Stimulated activated naive B cell treated with anti-CD40 and anti-IgM and Interleukin-4, amounts not matched to agents 10 μg/mL and 1 μg/mL and 100 μg/mL, for 72 hours (primary cell): ENCODE measurements at regions not wholly inside any gene's neighbourhood (a gene's known extent, or its start where the extent isn't known, plus 50 kb on each side); places are given as distances from the start of the nearest gene placed in this dataset.
"Not testable (repeated sequence)": the region's sequence is repeated elsewhere in the genome, so short reads cannot be mapped to it uniquely, and the experiment has no call there.

ENCODE experiments used
- ATAC-seq, 2 donors: fragments of 150-1000 bp; cut with Tn5 transposase; replicated peaks; 2 replicates each; pipeline ENCODE4 v1.10.0; 2021; ENCODE audit warnings: moderate library complexity in 1 of 2
- DNase-seq: peaks from one replicate; pipeline ENCODE4 v3.0.0; 2021
- H3K27ac Mint-ChIP-seq: one replicate; pipeline ENCODE4 v1.8.0; 2022; ENCODE audit warnings: mild to moderate bottlenecking, mixed read lengths
- H3K27me3 Mint-ChIP-seq, 2 donors: one replicate each; pipeline ENCODE4 v1.8.0; 2022; ENCODE audit warnings: mixed read lengths in 2 of 2
- H3K36me3 Mint-ChIP-seq, 2 donors: one replicate each; pipeline ENCODE4 v1.8.0; 2022; ENCODE audit warnings: mixed read lengths in 2 of 2, mild to moderate bottlenecking in 1 of 2
- H3K4me1 Mint-ChIP-seq, 2 donors: one replicate each; pipeline ENCODE4 v1.8.0; 2022; ENCODE audit warnings: mixed read lengths in 2 of 2, mild to moderate bottlenecking in 1 of 2
- H3K4me3 Mint-ChIP-seq, 2 donors: one replicate each; pipeline ENCODE4 v1.8.0; 2022; ENCODE audit warnings: mild to moderate bottlenecking in 2 of 2, mixed read lengths in 2 of 2, moderate library complexity in 1 of 2
- H3K9me3 Mint-ChIP-seq, 2 donors: one replicate each; pipeline ENCODE4 v1.8.0; 2022; ENCODE audit warnings: mixed read lengths in 2 of 2, mild to moderate bottlenecking in 1 of 2

GRCh38 chr7:75201606-75202079 is 109.3 kb downstream of the GTF2IRD2B start:
- not testable (repeated sequence) for H3K27ac Mint-ChIP-seq, H3K4me3 Mint-ChIP-seq, ATAC-seq, H3K4me1 Mint-ChIP-seq, H3K9me3 Mint-ChIP-seq, DNase-seq, H3K27me3 Mint-ChIP-seq, H3K36me3 Mint-ChIP-seq

GRCh38 chr7:75205367-75206085 is 113.1 kb downstream of the GTF2IRD2B start:
- not testable (repeated sequence) for H3K9me3 Mint-ChIP-seq, DNase-seq, H3K4me1 Mint-ChIP-seq, H3K27me3 Mint-ChIP-seq, H3K4me3 Mint-ChIP-seq, H3K36me3 Mint-ChIP-seq, H3K27ac Mint-ChIP-seq, ATAC-seq

- H3K27ac Mint-ChIP-seq, ATAC-seq, H3K36me3 Mint-ChIP-seq, H3K27me3 Mint-ChIP-seq, H3K4me3 Mint-ChIP-seq, H3K4me1 Mint-ChIP-seq, DNase-seq, H3K9me3 Mint-ChIP-seq: not testable (repeated sequence)
Observed at GRCh38 chr7:75215460-75215859, 123.1 kb downstream of the GTF2IRD2B start.

GRCh38 chr7:75216963-75217362 is 124.6 kb downstream of the GTF2IRD2B start:
- H3K4me3 Mint-ChIP-seq, ATAC-seq, H3K27ac Mint-ChIP-seq, H3K9me3 Mint-ChIP-seq, H3K4me1 Mint-ChIP-seq, H3K27me3 Mint-ChIP-seq, H3K36me3 Mint-ChIP-seq, DNase-seq: not testable (repeated sequence)

GRCh38 chr7:75226102-75226501 is 133.7 kb downstream of the GTF2IRD2B start:
- ATAC-seq, H3K27me3 Mint-ChIP-seq, H3K36me3 Mint-ChIP-seq, DNase-seq, H3K4me1 Mint-ChIP-seq, H3K27ac Mint-ChIP-seq, H3K4me3 Mint-ChIP-seq, H3K9me3 Mint-ChIP-seq: not testable (repeated sequence)

- not testable (repeated sequence) for H3K9me3 Mint-ChIP-seq, H3K27me3 Mint-ChIP-seq, H3K4me3 Mint-ChIP-seq, H3K27ac Mint-ChIP-seq, ATAC-seq, DNase-seq, H3K36me3 Mint-ChIP-seq, H3K4me1 Mint-ChIP-seq
Observed at GRCh38 chr7:75229558-75229957, 137.2 kb downstream of the GTF2IRD2B start.

- not testable (repeated sequence) for ATAC-seq, H3K4me3 Mint-ChIP-seq, H3K9me3 Mint-ChIP-seq, H3K4me1 Mint-ChIP-seq, H3K36me3 Mint-ChIP-seq, H3K27me3 Mint-ChIP-seq, DNase-seq, H3K27ac Mint-ChIP-seq
Observed at GRCh38 chr7:75230558-75230957, 138.2 kb downstream of the GTF2IRD2B start.

- not testable (repeated sequence) for H3K4me3 Mint-ChIP-seq, H3K9me3 Mint-ChIP-seq
Observed at GRCh38 chr7:75235092-75235826, 142.9 kb downstream of the GTF2IRD2B start.

GRCh38 chr7:75235827-75236167 is 143.4 kb downstream of the GTF2IRD2B start:
- H3K9me3 Mint-ChIP-seq, H3K4me1 Mint-ChIP-seq, H3K4me3 Mint-ChIP-seq, ATAC-seq, H3K27ac Mint-ChIP-seq, DNase-seq, H3K36me3 Mint-ChIP-seq, H3K27me3 Mint-ChIP-seq: not testable (repeated sequence)

More at GRCh38 chr7:75235092-75235826, 142.9 kb downstream of the GTF2IRD2B start:
- not testable (repeated sequence) for H3K27ac Mint-ChIP-seq, H3K36me3 Mint-ChIP-seq, H3K4me1 Mint-ChIP-seq, H3K27me3 Mint-ChIP-seq, ATAC-seq, DNase-seq

GRCh38 chr7:75237255-75238187 is 145.1 kb downstream of the GTF2IRD2B start:
- H3K36me3 Mint-ChIP-seq, H3K9me3 Mint-ChIP-seq, H3K4me3 Mint-ChIP-seq, H3K27me3 Mint-ChIP-seq, H3K27ac Mint-ChIP-seq, DNase-seq, H3K4me1 Mint-ChIP-seq: not testable (repeated sequence)
- peak; percentile 90 to 91 for ATAC-seq

- not testable (repeated sequence) for H3K36me3 Mint-ChIP-seq, H3K9me3 Mint-ChIP-seq, H3K4me3 Mint-ChIP-seq, H3K4me1 Mint-ChIP-seq, H3K27me3 Mint-ChIP-seq, DNase-seq, H3K27ac Mint-ChIP-seq
- ATAC-seq, result peak in 1 of 2 donors; percentile 5
Observed at GRCh38 chr7:75238309-75238708, 145.9 kb downstream of the GTF2IRD2B start.

- H3K27me3 Mint-ChIP-seq, H3K4me1 Mint-ChIP-seq, H3K36me3 Mint-ChIP-seq, H3K4me3 Mint-ChIP-seq, ATAC-seq, DNase-seq, H3K9me3 Mint-ChIP-seq, H3K27ac Mint-ChIP-seq: not testable (repeated sequence)
Observed at GRCh38 chr7:75243638-75244037, 151.2 kb downstream of the GTF2IRD2B start.

GRCh38 chr7:75248216-75248615 is 147.2 kb upstream of the TRIM73 start:
- H3K9me3 Mint-ChIP-seq, H3K36me3 Mint-ChIP-seq, DNase-seq, ATAC-seq, H3K27ac Mint-ChIP-seq, H3K4me3 Mint-ChIP-seq, H3K4me1 Mint-ChIP-seq, H3K27me3 Mint-ChIP-seq: not testable (repeated sequence)

- H3K27ac Mint-ChIP-seq, ATAC-seq, H3K4me3 Mint-ChIP-seq, H3K4me1 Mint-ChIP-seq, DNase-seq, H3K27me3 Mint-ChIP-seq, H3K9me3 Mint-ChIP-seq, H3K36me3 Mint-ChIP-seq: not testable (repeated sequence)
Observed at GRCh38 chr7:75254238-75254637, 141.2 kb upstream of the TRIM73 start.
